ENCODE measurements at regions not wholly inside any gene's neighbourhood (a gene's known extent, or its start where the extent isn't known, plus 50 kb on each side); places are given as distances from the start of the nearest gene placed in this dataset.

GRCh38 chr6:125656287-125656870 lies 93.1 kb upstream of the HEY2 start:
- Histone ChIP-seq H3K9ac (replicated peaks; ENCODE audit: extremely low read depth, insufficient read depth, low read length) (no peak overlapping the region), H3K4me3 (replicated peaks in 1 of 3; ENCODE audit: insufficient read depth in 1 of 3, low read depth in 1 of 3, low read length in 3 of 3) (no peak overlapping the region), H4K20me1 (replicated peaks; ENCODE audit: control insufficient read depth, extremely low read depth, insufficient read depth, low read length) (no peaks in the 10 kb centered on the region), H3K4me1 (ENCODE audit: control insufficient read depth, extremely low read depth, insufficient read depth, low read length) (no peaks in the 10 kb centered on the region), H3K4me2 (ENCODE audit: insufficient read depth, low read length) (no peak overlapping the region), H3K27me3 (ENCODE audit: control insufficient read depth in 2 of 2, insufficient read depth in 2 of 2, low read length in 2 of 2) (peaks cover 0 to 1% of the 10 kb centered on the region in 2 experiments), H3K9me3 (replicated peaks; ENCODE audit: control insufficient read depth, insufficient read depth, low read length) (no peaks in the 10 kb centered on the region), H3K36me3 (ENCODE audit: control insufficient read depth in 2 of 2, extremely low read depth in 1 of 2, insufficient read depth in 2 of 2, low read length in 2 of 2) (no peaks in the 10 kb centered on the region), H3K79me2 (ENCODE audit: control insufficient read depth, insufficient read depth, low read length) (no peaks in the 10 kb centered on the region), H2AFZ (ENCODE audit: low read depth, low read length) (no peak overlapping the region), H3K27ac (ENCODE audit: insufficient read depth, low read depth, low read length) (no peak overlapping the region), H3K9me1 (replicated peaks; ENCODE audit: control insufficient read depth, extremely low read depth, insufficient read depth, low read length) (no peaks in the 10 kb centered on the region)
- POLR2A ChIA-PET = no interaction called here
- FAIRE-seq (no peak), DNase-seq (ENCODE audit: low read depth, low spot score) (no peak)
- CTCF ChIA-PET = no interaction called here
- no TSS peak for BruUV-seq (replicated peaks)
- intact Hi-C loops (cut with micrococcal nuclease) = no loop called here
- dilution Hi-C loops (cut with MboI; ENCODE audit: extremely low pct_ligation_motif_present, low sequenced_read_pairs) = no loop called here
- TF ChIP-seq MAX (IDR thresholded peaks at IDR 0.05; ENCODE audit: insufficient read depth, insufficient read length) = no peak
- TF ChIP-seq POLR2AphosphoS5 (IDR thresholded peaks at IDR 0.05; ENCODE audit: insufficient read depth, low read depth, low read length) = no peak
- no peak for TF ChIP-seq POLR2A (IDR thresholded peaks at IDR 0.05; ENCODE audit: low read depth, low read length)

- FAIRE-seq = no peak
- no peak overlapping the region for H3K27ac ChIP-seq (ENCODE audit: insufficient read depth, low read depth, low read length)
These were observed 91.3 kb upstream of the HEY2 start for GRCh38 chr6:125658136-125658535.

More at GRCh38 chr6:125658136-125658535, 91.3 kb upstream of the HEY2 start:
- no peaks in the 10 kb centered on the region for H3K79me2 ChIP-seq (ENCODE audit: control insufficient read depth, insufficient read depth, low read length)
- H3K9me1 ChIP-seq (replicated peaks; ENCODE audit: control insufficient read depth, extremely low read depth, insufficient read depth, low read length) = no peaks in the 10 kb centered on the region
- no TSS peak for BruUV-seq (replicated peaks)
- intact Hi-C loops (cut with micrococcal nuclease) = no loop called here
- CTCF ChIA-PET = no interaction called here
- H3K4me2 ChIP-seq (ENCODE audit: insufficient read depth, low read length) = no peak overlapping the region
- TF ChIP-seq GATA2 (IDR thresholded peaks at IDR 0.05; ENCODE audit: insufficient read depth, insufficient read length, low read depth, low read length) (no peak), MYC (IDR thresholded peaks at IDR 0.05; ENCODE audit: low read depth, low read length) (no peak), EZH2 (IDR thresholded peaks at IDR 0.05; ENCODE audit: borderline replicate concordance, low read depth, low read length, severe bottlenecking) (no peak), MAX (IDR thresholded peaks at IDR 0.05; ENCODE audit: insufficient read depth, insufficient read length) (no peak), POLR2AphosphoS5 (IDR thresholded peaks at IDR 0.05; ENCODE audit: insufficient read depth, low read depth, low read length) (no peak), FOS (IDR thresholded peaks at IDR 0.05; ENCODE audit: borderline replicate concordance, insufficient read depth, low read length) (no peak), POLR2A (IDR thresholded peaks at IDR 0.05; ENCODE audit: low read depth, low read length) (no peak), JUN (IDR thresholded peaks at IDR 0.05; ENCODE audit: borderline replicate concordance, insufficient read depth, insufficient read length, low read depth) (no peak)
- TF ChIP-seq, protein P1, sequence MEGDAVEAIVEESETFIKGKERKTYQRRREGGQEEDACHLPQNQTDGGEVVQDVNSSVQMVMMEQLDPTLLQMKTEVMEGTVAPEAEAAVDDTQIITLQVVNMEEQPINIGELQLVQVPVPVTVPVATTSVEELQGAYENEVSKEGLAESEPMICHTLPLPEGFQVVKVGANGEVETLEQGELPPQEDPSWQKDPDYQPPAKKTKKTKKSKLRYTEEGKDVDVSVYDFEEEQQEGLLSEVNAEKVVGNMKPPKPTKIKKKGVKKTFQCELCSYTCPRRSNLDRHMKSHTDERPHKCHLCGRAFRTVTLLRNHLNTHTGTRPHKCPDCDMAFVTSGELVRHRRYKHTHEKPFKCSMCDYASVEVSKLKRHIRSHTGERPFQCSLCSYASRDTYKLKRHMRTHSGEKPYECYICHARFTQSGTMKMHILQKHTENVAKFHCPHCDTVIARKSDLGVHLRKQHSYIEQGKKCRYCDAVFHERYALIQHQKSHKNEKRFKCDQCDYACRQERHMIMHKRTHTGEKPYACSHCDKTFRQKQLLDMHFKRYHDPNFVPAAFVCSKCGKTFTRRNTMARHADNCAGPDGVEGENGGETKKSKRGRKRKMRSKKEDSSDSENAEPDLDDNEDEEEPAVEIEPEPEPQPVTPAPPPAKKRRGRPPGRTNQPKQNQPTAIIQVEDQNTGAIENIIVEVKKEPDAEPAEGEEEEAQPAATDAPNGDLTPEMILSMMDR (IDR thresholded peaks at IDR 0.05; ENCODE audit: extremely low read depth in 1 of 2, insufficient read depth in 1 of 2, low read depth in 1 of 2, low read length in 2 of 2) = no peak
- POLR2A ChIA-PET = no interaction called here
- H3K4me3 ChIP-seq (replicated peaks in 1 of 3; ENCODE audit: insufficient read depth in 1 of 3, low read depth in 1 of 3, low read length in 3 of 3) = no peak overlapping the region
- H2AFZ ChIP-seq (ENCODE audit: low read depth, low read length) = no peak overlapping the region
- no peaks in the 10 kb centered on the region for H3K36me3 ChIP-seq (ENCODE audit: control insufficient read depth in 2 of 2, extremely low read depth in 1 of 2, insufficient read depth in 2 of 2, low read length in 2 of 2)
- H3K9ac ChIP-seq (replicated peaks; ENCODE audit: extremely low read depth, insufficient read depth, low read length) = no peak overlapping the region
- no peak for DNase-seq (ENCODE audit: low read depth, low spot score)
- dilution Hi-C loops (cut with MboI; ENCODE audit: extremely low pct_ligation_motif_present, low sequenced_read_pairs) = no loop called here
- no peaks in the 10 kb centered on the region for H3K4me1 ChIP-seq (ENCODE audit: control insufficient read depth, extremely low read depth, insufficient read depth, low read length)
- H3K27me3 ChIP-seq (ENCODE audit: control insufficient read depth in 2 of 2, insufficient read depth in 2 of 2, low read length in 2 of 2) = peaks cover 0 to under 1% of the 10 kb centered on the region in 2 experiments
- H3K9me3 ChIP-seq (replicated peaks; ENCODE audit: control insufficient read depth, insufficient read depth, low read length) = no peaks in the 10 kb centered on the region
- H4K20me1 ChIP-seq (replicated peaks; ENCODE audit: control insufficient read depth, extremely low read depth, insufficient read depth, low read length) = no peaks in the 10 kb centered on the region

Measured in endothelial cell of umbilical vein (primary cell).